Nephron progenitor cell (in vitro differentiated cells): ENCODE measurements at regions not wholly inside any gene's neighbourhood (a gene's known extent, or its start where the extent isn't known, plus 50 kb on each side); places are given as distances from the start of the nearest gene placed in this dataset.

Experiments
- DNase-seq: peaks from one replicate; pipeline ENCODE4 v3.0.0; 2021
- H3K27ac Mint-ChIP-seq: 2 replicates; pipeline ENCODE4 v1.8.0; 2021; ENCODE audit warnings: mild to moderate bottlenecking, moderate library complexity, mixed read lengths
- H3K27me3 Mint-ChIP-seq: 2 replicates; pipeline ENCODE4 v1.8.0; 2021; ENCODE audit warnings: mild to moderate bottlenecking, low read depth, mixed read lengths; ENCODE audit not compliant: poor library complexity
- H3K36me3 Mint-ChIP-seq: 2 replicates; pipeline ENCODE4 v1.8.0; 2021; ENCODE audit warnings: low read depth, mixed read lengths
- H3K4me1 Mint-ChIP-seq: 2 replicates; pipeline ENCODE4 v1.8.0; 2021; ENCODE audit warnings: mixed read lengths
- H3K4me3 Mint-ChIP-seq: 2 replicates; pipeline ENCODE4 v1.8.0; 2021; ENCODE audit warnings: mild to moderate bottlenecking, moderate library complexity, mixed read lengths
- H3K9me3 Mint-ChIP-seq: 2 replicates; pipeline ENCODE4 v1.8.0; 2021; ENCODE audit warnings: mild to moderate bottlenecking, moderate library complexity, mixed read lengths
- TF ChIP-seq, protein P1 (sequence below): fragments of 200-600 bp; sonication (generic); IDR thresholded peaks from 2 replicates; pipeline ENCODE4 v1.5.0; 2021; ENCODE audit warnings: antibody characterized with exemption

DNA sequence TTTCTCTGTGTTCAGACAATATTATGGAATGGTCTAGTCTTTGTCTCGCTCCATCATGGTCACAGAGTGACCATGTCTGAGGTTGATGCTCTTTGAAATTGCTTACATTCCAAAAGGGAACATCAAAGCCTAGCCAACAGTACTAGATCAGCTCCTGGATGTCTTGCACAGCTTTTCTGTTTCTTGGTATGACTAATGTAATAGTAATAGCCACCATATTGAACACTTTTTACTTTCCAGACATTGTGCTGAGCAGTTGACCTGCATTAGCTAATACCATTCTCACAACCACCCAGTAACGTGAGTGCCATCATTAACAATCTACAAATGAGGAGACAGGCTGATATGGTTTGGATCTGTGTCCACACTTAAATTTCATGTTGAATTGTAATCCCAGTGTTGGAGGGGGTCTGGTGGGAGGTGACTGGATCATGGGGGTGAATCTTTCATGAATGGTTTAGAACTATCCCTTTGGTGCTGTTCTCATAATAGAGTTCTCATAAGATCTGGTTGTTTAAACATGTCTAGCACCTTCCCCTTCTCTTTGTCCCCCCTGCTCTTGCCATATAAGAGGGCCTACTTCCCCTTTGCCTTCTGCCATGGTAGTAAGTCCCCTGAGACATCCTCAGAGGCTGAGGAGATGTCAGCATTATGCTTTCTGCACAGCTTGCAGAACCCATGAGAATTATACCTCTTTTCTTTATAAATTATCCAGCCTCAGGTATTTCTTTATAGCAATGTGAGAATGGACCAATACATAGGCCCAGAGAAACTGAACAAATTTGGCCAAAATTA, 577.5 kb upstream of the CLINT1 start:
- H3K27ac Mint-ChIP-seq, result no peak overlapping the region

DNA sequence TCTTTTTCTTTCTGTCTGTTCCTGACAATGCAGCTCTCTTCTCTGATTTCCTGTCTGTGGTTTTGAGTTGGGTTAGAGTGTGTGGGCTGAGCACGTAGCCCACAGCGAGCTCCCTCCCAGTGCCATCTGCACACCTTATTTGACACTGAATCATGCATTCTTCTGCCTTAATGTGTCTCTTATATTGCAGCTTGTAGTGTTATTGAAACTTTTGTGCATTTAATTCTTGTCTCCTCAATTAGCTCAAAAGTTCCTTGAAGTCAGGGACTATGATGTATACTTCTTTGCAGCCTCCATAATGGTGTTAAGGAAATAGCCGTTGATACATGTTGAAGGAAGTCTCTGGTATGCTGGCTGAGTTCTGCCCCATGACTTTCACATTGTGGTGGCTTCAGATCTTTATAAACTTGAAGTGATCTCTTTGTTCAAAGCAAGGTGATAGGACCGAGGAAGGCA, 576.2 kb upstream of the CLINT1 start:
- no peak for DNase-seq

More for the DNA sequence above, 577.5 kb upstream of the CLINT1 start:
- Mint-ChIP-seq H3K27me3 (peaks cover 4% of the 10 kb centered on the region), H3K36me3 (no peaks in the 10 kb centered on the region), H3K9me3 (peaks cover 8% of the 10 kb centered on the region), H3K4me3 (no peak overlapping the region), H3K4me1 (no peaks in the 10 kb centered on the region)
- TF ChIP-seq, protein P1, sequence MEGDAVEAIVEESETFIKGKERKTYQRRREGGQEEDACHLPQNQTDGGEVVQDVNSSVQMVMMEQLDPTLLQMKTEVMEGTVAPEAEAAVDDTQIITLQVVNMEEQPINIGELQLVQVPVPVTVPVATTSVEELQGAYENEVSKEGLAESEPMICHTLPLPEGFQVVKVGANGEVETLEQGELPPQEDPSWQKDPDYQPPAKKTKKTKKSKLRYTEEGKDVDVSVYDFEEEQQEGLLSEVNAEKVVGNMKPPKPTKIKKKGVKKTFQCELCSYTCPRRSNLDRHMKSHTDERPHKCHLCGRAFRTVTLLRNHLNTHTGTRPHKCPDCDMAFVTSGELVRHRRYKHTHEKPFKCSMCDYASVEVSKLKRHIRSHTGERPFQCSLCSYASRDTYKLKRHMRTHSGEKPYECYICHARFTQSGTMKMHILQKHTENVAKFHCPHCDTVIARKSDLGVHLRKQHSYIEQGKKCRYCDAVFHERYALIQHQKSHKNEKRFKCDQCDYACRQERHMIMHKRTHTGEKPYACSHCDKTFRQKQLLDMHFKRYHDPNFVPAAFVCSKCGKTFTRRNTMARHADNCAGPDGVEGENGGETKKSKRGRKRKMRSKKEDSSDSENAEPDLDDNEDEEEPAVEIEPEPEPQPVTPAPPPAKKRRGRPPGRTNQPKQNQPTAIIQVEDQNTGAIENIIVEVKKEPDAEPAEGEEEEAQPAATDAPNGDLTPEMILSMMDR, result no peak
- no peak for DNase-seq

DNA sequence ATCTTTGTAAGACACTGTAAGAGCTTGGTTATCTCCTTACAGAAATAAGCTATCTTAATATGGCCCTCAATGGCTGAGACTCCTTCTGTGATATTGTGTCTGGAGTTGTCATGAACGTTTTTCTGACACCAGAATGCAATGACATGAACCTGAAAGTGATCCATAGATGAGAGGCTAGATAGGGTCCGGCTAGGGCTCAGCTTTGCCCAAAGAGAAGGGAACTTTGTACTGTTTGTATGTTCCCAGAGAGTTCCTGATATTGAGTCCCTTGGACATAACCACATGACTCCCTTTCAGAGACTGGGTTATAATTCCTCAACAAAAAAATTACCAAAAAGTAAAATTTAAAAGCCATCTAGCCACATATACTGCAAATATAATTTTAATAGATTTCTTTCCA, 575.8 kb upstream of the CLINT1 start:
- H3K36me3 Mint-ChIP-seq, result no peaks in the 10 kb centered on the region
- no peak for DNase-seq
- no peak overlapping the region for H3K4me3 Mint-ChIP-seq
- peaks cover 3% of the 10 kb centered on the region for H3K9me3 Mint-ChIP-seq
- TF ChIP-seq, protein P1, result no peak
- no peak overlapping the region for H3K27ac Mint-ChIP-seq
- H3K4me1 Mint-ChIP-seq, result no peaks in the 10 kb centered on the region
- peaks cover 6% of the 10 kb centered on the region for H3K27me3 Mint-ChIP-seq

More for the DNA sequence above, 576.2 kb upstream of the CLINT1 start:
- Mint-ChIP-seq H3K4me3 (no peak overlapping the region), H3K27ac (peak overlapping the region; percentile 87), H3K27me3 (peaks cover 4% of the 10 kb centered on the region), H3K9me3 (no peaks in the 10 kb centered on the region), H3K36me3 (no peaks in the 10 kb centered on the region), H3K4me1 (no peaks in the 10 kb centered on the region)
- TF ChIP-seq, protein P1, result no peak

DNA sequence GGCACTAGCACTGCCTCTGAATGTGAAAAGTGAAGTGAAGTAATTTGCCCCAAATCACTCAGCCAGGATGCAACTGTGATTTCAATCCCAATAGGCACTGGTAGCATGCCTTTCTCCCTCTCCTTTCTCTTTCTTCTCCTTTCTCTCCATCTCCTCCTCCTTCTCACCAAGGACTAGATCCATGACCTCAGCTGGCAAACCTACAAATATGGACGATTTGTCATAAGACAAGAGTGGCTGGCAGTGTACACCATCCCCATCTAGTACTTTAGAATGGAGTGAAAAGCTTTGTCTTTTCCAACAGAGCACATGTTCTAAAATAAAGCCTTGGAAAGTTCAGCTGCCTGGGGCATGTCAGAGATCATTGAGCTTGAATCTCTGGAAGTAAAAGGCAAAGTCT, 574.7 kb upstream of the CLINT1 start:
- Mint-ChIP-seq H3K27ac (no peak overlapping the region), H3K36me3 (no peaks in the 10 kb centered on the region), H3K4me1 (no peaks in the 10 kb centered on the region), H3K27me3 (peaks cover 11% of the 10 kb centered on the region), H3K4me3 (no peak overlapping the region), H3K9me3 (peaks cover 6% of the 10 kb centered on the region)
- TF ChIP-seq, protein P1, result no peak
- DNase-seq, result no peak

DNA sequence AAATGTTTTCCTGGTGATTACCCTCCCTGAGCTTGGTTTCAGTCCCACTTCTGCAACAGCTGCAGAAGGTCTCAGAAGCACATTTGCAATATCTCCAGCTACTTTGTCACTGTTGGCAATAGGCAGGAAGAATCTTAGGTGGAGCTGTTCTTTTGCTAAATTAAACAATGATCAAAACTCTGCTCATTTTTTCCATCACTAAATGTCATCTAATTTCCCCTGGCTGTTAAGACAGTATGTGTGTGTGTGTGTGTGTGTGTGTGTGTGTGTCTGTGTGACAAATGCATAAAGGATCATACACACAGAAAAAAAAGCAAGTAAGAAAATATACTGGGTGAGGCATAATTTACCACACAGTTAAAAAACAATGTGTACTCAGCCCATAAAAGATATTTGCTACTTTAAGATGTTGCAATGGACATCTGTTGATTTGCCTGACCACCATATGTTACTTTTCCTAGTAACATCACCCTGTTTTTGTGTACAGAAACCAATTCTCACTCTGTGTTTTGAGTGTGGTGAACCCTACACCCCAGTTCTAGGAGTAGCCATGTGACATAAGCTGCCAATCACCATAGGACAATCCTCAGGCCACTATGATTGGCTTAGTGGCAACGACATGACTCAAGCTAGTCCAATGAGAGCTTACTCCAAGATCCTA, 572.6 kb upstream of the CLINT1 start:
- TF ChIP-seq, protein P1, result no peak
- Mint-ChIP-seq H3K4me3 (no peak overlapping the region), H3K27me3 (peaks cover 8% of the 10 kb centered on the region), H3K27ac (no peak overlapping the region), H3K36me3 (no peaks in the 10 kb centered on the region), H3K9me3 (peaks cover 6% of the 10 kb centered on the region), H3K4me1 (no peaks in the 10 kb centered on the region)
- no peak for DNase-seq
